ENCODE measurements at regions not wholly inside any gene's neighbourhood (a gene's known extent, or its start where the extent isn't known, plus 50 kb on each side); places are given as distances from the start of the nearest gene placed in this dataset.
"Not testable (repeated sequence)": the region's sequence is repeated elsewhere in the genome, so short reads cannot be mapped to it uniquely, and the experiment has no call there.

DNA sequence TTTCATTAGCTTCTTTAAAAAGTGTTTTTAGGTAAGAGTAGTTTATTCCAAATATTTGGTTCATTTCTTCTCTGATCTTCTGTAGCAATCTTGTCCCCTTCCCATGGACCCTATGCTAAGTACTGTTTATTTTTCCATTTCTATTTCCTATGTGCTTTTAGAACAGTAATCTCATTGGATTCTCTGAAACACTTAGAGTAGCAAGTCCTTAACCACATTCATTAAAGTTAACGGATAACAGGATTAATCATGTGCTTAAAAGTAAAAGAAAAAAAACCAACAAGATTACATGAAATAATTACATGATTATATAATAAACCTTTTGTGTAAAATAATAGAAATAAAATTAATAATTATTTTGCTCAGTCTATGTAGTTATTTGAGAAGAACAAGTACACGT, 929.7 kb downstream of the C4orf33 start:
- DNase-seq = no peak

DNA sequence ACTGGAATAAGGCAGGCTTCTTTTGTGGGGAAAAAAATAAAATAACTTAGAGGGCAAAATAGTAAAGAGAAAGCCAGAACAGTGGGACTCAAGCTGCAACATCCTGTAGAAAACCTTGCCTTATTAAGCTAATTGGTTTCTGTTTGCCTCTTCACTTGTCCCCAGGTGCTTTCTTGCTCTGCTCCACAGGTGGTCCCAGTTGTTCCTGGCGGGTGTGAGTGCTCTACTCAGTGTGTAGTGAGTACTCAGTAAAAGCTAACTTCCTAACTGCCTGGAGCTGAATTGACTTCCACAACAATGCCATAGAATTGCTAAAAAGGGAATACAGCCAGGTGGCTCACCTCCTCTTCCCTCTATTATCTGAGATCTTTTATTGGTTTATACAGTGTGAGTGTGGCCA, 930.2 kb downstream of the C4orf33 start:
- peak; percentile 3 for DNase-seq

DNA sequence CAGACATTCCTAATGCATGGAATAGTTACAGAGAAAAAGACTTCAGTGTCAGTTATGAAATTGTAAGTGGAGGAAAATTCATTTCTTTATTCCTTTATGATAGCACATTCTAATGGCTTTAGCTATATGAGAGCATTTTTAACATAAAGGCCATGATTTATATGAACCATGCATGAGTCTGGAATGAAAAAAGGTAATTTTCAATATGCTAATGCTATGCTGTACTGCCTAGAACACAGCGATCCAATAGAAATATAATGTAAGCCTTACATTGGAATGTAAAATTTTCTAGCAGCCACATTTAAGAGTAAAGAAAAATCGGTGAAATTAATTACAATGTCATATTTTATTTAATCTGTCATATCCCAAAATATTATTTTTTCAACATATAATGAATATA, 932.0 kb downstream of the C4orf33 start:
- no peak for DNase-seq

DNA sequence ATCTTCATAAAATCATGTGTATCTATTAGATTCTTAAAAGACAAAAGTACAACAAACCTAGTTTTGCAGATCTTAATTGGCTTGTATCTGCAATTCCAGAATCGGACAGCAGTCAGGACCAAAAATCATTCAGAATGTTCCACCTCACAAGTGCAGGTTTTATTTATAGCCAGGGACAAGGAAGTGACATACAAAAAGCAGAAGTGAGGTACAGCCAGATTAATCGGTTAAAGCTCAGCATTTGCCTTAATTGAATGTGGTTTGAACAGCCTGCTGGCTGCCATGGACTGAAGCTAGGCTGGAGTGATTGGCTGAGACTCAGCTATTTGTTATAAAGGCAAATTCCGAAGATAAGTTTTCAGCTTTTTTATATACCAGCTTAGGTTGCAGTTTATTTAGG, 932.6 kb downstream of the C4orf33 start:
- DNase-seq = no peak

DNA sequence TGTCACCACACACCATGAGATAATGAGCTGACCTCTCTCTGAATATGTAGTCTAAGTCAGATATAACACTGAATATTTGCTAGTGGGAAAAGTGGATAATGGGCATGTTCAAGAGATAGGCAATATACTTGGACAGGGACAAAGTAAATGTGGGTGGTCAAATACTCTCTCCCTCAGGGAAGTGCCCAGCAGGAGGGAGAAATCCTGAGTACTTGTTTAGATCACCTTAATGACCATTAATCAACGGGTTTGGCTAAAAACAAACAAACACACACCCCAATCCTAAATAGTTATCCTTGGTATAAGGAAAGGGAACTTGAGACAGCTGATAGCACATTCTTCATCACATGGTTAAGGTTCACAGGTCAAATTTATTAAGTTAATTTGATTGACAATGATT, 933.5 kb downstream of the C4orf33 start:
- DNase-seq = no peak

DNA sequence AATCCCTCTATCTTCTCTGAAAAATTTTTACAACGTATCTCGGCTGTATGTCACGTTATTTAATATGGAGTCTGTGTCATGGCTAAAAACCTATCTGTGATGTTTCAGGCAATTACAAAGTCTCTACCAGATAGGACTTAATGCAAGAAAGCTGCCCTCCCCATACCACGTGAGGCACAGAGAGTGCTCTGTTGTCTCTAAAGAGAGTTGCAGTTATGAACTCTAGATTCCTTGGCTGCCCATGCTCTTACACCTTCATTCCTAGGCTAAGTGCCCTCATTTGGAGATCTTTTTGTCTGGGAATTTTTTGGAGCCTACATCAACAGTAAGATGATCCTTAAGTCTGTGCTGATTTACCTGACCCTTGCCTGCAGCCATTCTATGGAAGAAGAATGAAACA, 935.9 kb downstream of the C4orf33 start:
- no peak for DNase-seq

DNA sequence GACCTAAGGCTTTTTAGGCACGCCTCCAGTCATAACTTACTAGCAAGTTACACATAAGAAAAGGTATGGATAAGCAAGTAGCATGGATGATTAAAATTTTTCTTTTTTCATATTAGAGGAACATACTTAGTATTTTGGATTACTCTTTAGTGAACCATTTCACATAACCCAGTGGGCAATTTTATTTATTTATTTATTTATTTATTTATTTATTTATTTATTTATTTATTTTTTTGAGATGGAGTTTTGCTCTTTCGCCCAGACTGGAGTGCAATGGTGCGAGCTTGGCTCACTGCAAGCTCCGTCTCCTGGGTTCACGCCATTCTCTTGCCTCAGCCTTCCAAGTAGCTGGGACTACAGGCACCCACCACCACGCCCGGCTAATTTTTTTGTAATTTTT, 937.7 kb downstream of the C4orf33 start:
- DNase-seq = not testable (repeated sequence)

DNA sequence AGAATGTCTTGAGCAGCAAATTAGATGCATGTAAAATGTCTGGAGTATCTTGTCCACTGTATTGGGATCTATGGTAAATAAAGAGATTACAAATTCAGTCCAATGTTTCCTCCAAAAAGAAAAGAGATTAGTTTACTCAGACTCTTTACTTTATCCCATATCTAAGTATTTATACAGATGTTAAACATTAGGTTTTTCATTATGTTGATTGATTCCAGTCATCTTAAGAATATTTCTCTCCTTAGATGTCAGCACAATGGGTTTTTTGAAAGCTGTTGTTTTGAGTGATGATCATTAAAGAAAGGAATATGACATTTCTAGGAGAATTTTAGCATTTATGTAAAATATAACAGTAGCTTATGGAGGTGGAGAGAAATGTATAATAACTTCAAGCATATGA, 938.9 kb downstream of the C4orf33 start:
- no peak for DNase-seq

DNA sequence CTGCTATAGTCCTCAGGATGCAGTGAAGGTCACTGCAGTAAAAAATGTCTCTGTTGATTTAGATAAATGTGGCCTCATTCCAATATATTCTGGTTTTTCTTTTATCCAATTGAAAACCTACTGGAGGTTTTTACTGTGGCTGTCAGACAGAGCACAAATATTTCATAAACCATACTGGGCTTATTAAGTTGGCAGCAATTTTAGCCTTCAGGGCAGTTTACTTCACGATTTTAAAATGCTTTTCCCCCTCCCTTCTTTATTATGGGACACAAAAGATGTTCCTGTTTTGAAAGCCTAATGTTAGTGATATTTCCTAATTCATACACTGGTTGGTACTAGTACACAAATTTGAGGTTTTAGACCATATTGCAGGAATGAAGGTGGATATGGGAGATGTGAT, 939.4 kb downstream of the C4orf33 start:
- DNase-seq = no peak

DNA sequence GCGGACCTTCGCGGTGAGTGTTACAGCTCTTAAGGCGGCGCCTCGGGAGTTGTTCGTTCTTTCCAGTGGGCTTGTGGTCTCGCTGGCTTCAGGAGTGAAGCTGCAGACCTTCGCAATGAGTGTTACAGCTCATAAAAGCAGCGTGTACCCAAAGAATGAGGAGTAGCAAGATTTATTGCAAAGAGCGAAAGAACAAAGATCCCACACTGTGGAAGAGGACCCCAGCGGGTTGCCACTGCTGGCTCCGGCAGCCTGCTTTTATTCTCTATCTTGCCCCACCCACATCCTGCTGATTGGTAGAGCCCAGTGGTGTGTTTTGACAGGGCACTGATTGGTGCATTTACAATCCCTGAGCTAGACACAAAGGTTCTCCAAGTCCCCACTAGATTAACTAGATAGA, 941.9 kb downstream of the C4orf33 start:
- not testable (repeated sequence) for DNase-seq

DNA sequence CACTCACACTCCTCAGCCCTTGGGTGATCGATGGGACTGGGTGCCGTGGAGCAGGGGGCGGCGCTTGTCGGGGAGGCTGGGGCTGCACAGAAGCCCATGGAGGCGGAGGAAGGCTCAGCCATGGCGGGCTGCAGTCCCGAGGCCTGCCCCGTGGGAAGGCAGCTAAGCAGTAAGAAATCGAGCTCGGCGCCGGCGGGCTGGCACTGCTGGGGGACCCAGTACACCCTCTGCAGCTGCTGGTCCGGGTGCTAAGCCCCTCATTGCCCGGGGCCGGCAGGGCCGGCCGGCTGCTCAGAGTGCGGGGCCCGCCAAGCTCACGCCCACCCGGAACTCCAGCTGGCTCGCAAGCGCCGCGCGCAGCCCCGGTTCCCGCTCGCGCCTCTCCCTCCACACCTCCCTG, 942.6 kb downstream of the C4orf33 start:
- not testable (repeated sequence) for DNase-seq

DNA sequence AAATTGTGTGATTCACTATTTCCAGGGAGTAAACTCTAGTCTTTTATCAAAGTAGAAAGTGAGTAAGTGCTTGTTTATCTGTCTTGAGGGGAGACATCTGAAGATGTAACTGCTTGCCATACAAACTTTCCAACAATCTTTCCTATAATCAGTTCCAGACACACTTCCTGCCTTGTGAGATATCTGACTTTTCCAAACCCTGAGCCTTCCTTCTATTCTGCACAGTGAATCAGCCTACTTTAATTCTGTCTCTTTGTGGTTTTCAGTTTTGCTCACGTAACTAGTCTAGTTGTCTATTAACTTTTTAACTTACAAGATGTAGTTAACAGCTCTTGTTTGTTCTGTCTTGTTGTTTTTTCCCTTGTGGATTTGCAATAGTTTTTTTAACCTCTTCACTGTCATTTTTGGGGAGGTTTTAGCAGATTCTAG, 947.8 kb downstream of the C4orf33 start:
- no peak for DNase-seq

DNA sequence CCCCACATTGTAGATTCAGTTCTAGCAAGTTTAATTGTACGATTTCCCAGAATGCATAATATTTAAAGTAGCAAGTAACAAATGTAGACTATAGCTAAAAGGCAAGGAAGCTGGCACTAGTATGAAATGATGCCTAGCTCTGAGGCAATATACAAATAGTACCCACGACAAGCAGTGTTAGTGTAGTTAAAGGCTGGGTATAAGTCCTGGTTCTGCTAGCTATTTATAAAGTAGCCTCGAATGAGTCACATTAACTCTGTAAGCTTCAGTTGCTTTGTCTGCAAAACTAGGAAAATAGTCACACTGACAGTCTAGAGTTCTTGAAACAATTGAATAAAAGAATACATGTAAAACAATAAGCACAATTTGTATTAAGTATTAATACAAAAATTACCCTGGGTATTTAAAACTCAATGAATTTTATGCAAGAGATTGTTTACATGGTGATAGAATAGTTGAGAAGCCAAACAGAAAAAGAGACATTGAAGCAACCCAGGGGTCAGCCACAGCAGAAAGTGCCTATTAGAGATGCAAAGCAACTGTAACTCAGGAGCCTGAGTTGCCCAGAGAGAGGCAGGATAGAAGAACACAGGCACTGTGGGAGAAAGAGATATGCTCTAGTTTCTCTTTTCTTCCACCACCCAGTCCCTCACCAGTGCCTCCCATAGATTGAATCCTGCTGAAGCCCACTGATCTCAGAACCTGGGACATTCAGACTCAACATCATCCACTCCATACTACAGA, 949.0 kb downstream of the C4orf33 start:
- DNase-seq = no peak

DNA sequence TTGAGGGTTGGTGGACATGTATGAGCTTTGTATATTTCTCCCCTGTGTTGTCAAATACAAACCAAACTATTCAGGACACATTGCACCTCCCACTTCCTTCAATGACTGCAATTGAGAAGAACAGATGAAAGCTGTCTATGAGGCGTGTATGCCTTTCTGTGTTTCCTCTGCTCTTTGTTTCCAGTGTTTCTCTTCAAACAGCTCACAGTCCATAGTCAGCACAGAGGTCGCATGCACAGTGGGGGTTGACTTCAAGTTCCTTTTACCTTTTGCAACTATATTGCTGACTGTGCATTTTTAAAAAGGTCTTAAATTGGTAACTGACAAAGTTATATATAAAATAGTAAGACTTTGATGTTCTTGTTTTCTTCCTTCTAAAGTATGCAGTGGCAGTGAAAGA, 957.8 kb downstream of the C4orf33 start:
- DNase-seq = no peak

DNA sequence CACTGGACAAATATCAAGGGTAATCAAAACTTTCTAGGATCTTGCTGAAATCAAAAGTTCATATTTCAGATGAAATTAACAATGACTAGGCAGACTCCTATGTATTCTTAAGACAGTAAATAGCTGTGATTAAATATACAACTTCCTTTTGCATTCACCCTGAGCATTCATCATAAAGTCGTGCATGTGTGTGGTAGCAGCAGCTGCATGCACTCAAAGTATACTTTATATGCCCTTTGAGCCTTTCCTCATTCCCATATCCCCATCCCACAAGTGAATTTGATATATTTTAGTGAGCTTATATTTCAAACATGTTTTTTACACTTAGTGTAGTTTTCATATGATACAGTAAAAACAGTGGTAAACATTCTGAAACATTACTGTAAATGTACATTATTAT, 959.0 kb downstream of the C4orf33 start:
- DNase-seq = no peak

DNA sequence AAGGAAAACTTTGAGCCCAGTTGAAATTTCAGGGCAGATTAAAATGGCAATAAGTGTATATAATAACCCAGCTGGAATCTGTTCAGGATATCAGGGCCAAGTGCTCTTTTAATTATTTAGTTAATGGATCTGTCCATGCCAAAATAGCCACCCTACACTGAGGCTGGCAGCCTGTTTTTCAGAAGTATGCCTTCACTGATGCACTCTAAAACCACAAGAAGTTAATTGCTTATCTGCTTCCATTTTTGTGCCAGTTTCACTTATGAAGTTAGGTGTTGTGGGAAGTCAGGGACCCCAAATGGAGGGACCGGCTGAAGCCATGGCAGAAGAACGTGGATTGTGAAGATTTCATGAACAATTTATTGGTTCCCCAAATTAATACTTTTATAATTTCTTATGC, 960.3 kb downstream of the C4orf33 start:
- peak; percentile 50 for DNase-seq

DNA sequence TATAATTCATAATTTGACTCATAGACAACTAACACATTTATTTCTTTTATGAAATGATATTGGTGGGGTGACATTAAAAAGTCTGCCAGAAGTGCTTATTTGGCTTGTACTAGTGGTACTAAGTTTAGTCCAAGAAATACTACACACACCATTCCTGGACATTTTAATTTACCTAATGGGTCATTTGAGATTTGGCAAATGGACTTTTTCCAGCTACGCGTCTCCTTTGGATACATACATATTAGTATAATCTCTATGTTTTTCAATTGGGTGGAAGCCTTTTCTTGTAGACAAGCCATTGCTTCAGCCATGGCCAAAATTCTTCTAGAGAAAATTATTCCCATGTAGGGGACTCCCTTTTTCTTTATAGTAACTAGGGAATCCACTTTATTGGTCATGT, 968.5 kb downstream of the C4orf33 start:
- DNase-seq = no peak

DNA sequence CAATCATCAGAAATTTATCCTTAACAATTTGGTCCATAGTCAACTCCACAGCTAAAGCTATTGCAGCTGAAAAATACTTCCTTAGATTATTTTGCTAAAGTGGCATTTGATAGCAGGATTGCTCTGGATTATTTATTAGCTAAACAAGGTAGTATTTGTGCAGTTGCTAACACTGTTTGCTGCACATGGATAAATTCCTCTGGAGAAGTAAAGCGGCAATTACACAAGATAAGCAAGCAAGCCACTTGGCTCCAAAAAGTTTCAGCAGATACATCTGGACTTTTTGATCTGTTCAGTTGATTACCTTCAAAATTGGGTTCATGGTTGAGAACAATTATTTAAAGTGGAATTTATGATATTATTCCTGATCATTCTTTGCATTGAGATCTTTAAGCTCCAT, 971.5 kb downstream of the C4orf33 start:
- DNase-seq = no peak

DNA sequence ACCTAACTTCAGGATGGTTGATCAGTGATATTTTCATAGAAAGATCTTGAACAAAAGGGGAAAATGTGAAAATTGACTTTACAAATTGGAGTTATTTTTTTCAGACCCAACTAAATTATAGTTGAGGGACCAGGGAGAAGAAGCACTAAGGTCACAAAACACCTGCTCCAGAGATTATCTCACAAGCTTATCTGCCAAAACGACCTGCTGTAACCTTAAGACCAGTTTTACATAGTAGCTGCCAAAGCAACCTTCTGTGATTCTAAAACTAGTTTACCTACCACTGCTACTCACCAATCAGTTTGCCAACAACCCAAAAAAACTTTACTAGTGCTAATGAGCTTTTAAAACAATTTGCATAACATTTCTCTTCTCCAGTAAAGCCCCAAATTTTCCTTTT, 972.1 kb downstream of the C4orf33 start:
- no peak for DNase-seq

DNA sequence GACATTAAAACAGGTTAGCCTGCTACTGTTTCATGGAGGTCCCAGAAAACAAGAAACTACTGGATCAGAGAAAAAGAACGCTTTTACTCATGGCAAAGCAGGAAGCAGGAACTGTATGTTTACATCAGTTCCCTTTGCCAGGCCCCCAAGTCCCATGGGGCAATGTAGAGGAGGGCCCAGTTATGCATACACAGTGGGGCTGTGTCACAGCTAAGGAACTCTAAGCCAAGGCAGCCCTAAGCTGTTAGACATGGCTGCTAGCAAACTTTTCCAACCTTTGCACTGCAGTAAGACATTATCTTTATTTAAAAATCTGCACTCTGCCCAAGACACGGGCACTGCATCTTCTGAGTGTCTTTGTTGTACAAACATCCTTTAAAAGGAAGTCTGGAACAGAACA, 975.8 kb downstream of the C4orf33 start:
- no peak for DNase-seq

DNA sequence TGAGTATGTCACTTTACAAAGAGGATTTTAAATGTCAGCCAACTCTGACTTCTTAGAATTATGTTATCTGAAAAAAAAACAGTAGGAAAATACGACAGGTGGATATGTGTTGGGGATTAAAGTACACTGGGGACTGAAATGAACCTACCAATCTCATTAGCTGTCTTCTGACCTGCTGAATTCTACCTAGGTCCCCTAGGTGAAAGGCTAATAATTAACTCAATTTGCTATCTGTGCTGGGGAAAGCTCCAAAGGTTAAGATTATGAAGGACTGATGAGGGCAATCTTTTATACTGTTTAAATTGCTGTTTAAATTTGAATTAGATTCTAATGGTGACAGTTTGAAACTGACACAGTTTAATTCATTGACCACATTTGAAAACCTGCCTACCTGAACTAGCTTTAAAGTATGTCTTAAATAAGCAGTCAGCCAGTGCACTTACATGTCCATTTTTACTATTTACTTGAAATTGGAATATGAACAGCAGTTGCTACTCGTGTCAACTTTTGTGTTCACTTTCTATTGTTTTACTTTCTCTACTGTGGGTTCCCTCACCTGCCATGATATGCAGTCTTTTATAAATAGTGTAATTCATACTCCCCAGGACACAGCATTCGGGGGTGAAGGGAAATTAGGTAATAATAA, 977.3 kb downstream of the C4orf33 start:
- DNase-seq = no peak

DNA sequence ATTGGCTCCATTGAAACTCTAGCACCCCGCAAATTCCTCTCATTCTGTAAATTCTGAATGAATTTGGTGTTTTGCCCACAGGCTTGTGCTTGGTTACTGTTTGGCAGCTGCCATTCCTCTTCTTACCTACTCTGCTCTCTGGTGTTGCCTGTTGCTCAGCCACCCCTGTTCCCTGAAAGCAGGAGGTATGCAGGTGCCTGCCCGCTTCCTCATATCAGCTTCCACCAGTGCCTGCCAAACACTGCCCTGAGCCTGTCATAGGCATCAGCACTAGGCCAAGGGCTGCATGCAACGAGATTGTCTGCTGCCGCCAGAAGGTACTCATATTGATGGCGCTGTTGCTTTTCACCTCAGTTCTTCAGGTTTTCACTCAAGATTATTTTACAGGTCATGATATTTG, 978.1 kb downstream of the C4orf33 start:
- DNase-seq = no peak

DNA sequence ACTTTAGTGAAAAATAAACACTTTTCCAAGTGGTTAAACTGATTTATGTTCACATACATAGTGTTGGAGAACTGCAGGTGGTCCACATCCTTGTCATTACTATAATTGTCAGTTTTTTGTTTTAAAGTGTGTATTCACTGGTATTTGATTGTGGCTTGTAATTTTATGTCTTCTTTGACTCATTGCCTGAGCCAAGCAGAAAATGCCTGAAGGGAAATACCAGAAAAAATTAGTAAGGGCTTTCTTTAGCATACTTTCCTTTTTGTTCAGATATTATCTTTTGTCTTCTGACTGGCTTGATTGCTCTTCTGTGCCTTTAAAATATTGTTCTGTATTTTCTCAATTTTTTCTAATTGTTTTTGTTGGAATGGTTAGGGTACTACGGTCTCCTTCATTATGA, 981.3 kb downstream of the C4orf33 start:
- DNase-seq = no peak

DNA sequence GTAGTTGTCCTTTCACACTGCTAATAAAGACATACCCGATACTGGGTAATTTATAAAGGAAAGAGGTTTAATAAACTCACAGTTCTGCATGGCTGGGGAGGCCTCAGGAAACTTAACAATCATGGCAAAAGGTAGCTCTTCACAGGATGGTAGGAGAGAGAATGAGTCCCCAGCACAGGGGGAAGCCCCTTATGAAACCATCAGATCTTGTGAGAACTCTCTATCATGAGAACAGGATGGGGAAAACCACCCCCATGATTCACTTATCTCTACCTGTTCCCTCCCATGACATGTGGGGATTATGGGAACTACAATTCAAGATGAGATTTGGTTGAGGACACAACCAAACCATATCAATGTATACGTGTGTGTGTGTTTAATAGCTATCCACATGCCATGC, 983.1 kb downstream of the C4orf33 start:
- DNase-seq = not testable (repeated sequence)

DNA sequence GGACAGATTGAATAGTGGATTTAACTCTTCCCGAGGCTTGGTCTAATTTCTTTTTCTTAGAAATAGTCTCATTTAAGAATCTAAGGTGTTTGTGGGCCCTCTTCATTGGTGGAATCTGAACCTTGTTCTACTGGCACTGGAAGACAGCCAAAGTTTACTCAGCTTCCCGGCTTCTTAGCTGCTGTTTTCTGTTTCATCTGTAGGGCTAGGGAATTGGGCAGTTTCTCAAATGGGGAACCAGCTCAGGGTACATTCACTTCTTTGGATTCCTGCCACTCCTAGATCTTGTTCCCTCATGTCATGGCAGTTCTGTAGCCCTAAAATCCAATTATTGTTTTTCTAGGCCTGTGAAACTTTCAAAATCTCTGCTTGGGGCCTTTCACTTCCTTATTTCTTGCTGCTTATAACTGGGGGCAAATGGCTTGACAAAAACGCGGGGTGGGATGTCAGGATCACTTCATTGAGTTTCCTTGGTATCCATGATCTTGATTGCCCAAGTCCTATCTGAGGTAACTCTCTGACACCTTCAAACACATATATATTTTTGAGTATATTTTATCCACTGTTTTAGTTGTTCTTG, 985.0 kb downstream of the C4orf33 start:
- DNase-seq = no peak
